HUES6 (cell line): ENCODE measurements at regions not wholly inside any gene's neighbourhood (a gene's known extent, or its start where the extent isn't known, plus 50 kb on each side); places are given as distances from the start of the nearest gene placed in this dataset.

Experiments
- H3K27ac ChIP-seq: 2 replicates; pipeline ENCODE4 v1.7.0; 2013; ENCODE audit warnings: low read depth, mild to moderate bottlenecking, low read length, inconsistent platforms
- H3K27me3 ChIP-seq: 2 replicates; pipeline ENCODE4 v1.6.1; 2013; ENCODE audit warnings: low read length; ENCODE audit not compliant: control insufficient read depth, insufficient read depth
- H3K36me3 ChIP-seq: 2 replicates; pipeline ENCODE4 v1.6.1; 2013; ENCODE audit warnings: low read length; ENCODE audit not compliant: control insufficient read depth, insufficient read depth
- H3K4me1 ChIP-seq: 2 replicates; pipeline ENCODE4 v1.6.1; 2013; ENCODE audit warnings: low read length; ENCODE audit not compliant: control insufficient read depth, insufficient read depth
- H3K4me3 ChIP-seq: 2 replicates; pipeline ENCODE4 v1.5.1; 2013; ENCODE audit warnings: low read depth, low read length
- H3K9ac ChIP-seq: one replicate; pipeline ENCODE4 v1.6.1; 2013; ENCODE audit warnings: mild to moderate bottlenecking, low read length
- H3K9me3 ChIP-seq: 2 replicates; pipeline ENCODE4 v1.6.1; 2013; ENCODE audit warnings: low read depth, low read length; ENCODE audit not compliant: control insufficient read depth, insufficient read depth

- H3K27me3 ChIP-seq, result no peaks in the 10 kb centered on the region
- H3K9me3 ChIP-seq, result no peaks in the 10 kb centered on the region
- H3K9ac ChIP-seq, result no peak overlapping the region
- no peaks in the 10 kb centered on the region for H3K36me3 ChIP-seq
- no peak overlapping the region for H3K27ac ChIP-seq
- no peaks in the 10 kb centered on the region for H3K4me1 ChIP-seq
- no peak overlapping the region for H3K4me3 ChIP-seq
Observed at GRCh38 chr10:9227679-9228365, 1173.3 kb downstream of the GATA3 start.

- Histone ChIP-seq H3K27ac (no peak overlapping the region), H3K27me3 (no peaks in the 10 kb centered on the region), H3K36me3 (no peaks in the 10 kb centered on the region), H3K9ac (no peak overlapping the region), H3K9me3 (no peaks in the 10 kb centered on the region), H3K4me3 (no peak overlapping the region), H3K4me1 (no peaks in the 10 kb centered on the region)
Observed at GRCh38 chr10:9228771-9229170, 1174.3 kb downstream of the GATA3 start.

- no peaks in the 10 kb centered on the region for H3K27me3 ChIP-seq
- H3K4me1 ChIP-seq, result no peaks in the 10 kb centered on the region
- no peaks in the 10 kb centered on the region for H3K36me3 ChIP-seq
- no peak overlapping the region for H3K27ac ChIP-seq
- H3K9ac ChIP-seq, result no peak overlapping the region
- no peak overlapping the region for H3K4me3 ChIP-seq
- no peaks in the 10 kb centered on the region for H3K9me3 ChIP-seq
Observed at GRCh38 chr10:9229702-9230244, 1175.3 kb downstream of the GATA3 start.

GRCh38 chr10:9230625-9231024 is 1176.1 kb downstream of the GATA3 start:
- no peaks in the 10 kb centered on the region for H3K36me3 ChIP-seq
- H3K27me3 ChIP-seq, result no peaks in the 10 kb centered on the region
- no peak overlapping the region for H3K27ac ChIP-seq
- no peak overlapping the region for H3K4me3 ChIP-seq
- H3K9me3 ChIP-seq, result no peaks in the 10 kb centered on the region
- no peaks in the 10 kb centered on the region for H3K4me1 ChIP-seq
- H3K9ac ChIP-seq, result no peak overlapping the region

- Histone ChIP-seq H3K4me3 (no peak overlapping the region), H3K4me1 (no peaks in the 10 kb centered on the region), H3K9ac (no peak overlapping the region), H3K27me3 (no peaks in the 10 kb centered on the region), H3K9me3 (no peaks in the 10 kb centered on the region), H3K36me3 (no peaks in the 10 kb centered on the region), H3K27ac (no peak overlapping the region)
Observed at GRCh38 chr10:9234191-9234590, 1179.7 kb downstream of the GATA3 start.

- Histone ChIP-seq H3K36me3 (no peaks in the 10 kb centered on the region), H3K4me3 (no peak overlapping the region), H3K27ac (no peak overlapping the region), H3K9ac (no peak overlapping the region), H3K9me3 (no peaks in the 10 kb centered on the region), H3K27me3 (no peaks in the 10 kb centered on the region), H3K4me1 (no peaks in the 10 kb centered on the region)
Observed at GRCh38 chr10:9238041-9238440, 1183.6 kb downstream of the GATA3 start.

GRCh38 chr10:9239298-9239697 is 1184.8 kb downstream of the GATA3 start:
- Histone ChIP-seq H3K9me3 (no peaks in the 10 kb centered on the region), H3K9ac (no peak overlapping the region), H3K4me1 (peaks cover 6% of the 10 kb centered on the region; the same call in 1 of the 2 replicates), H3K27ac (no peak overlapping the region), H3K4me3 (no peak overlapping the region), H3K36me3 (no peaks in the 10 kb centered on the region), H3K27me3 (no peaks in the 10 kb centered on the region)

- Histone ChIP-seq H3K9me3 (no peaks in the 10 kb centered on the region), H3K4me1 (peaks cover 6% of the 10 kb centered on the region; the same call in 1 of the 2 replicates), H3K27ac (no peak overlapping the region), H3K27me3 (no peaks in the 10 kb centered on the region), H3K4me3 (no peak overlapping the region), H3K9ac (no peak overlapping the region), H3K36me3 (no peaks in the 10 kb centered on the region)
Observed at GRCh38 chr10:9243941-9244411, 1189.5 kb downstream of the GATA3 start.

GRCh38 chr10:9244864-9245263 is 1190.4 kb downstream of the GATA3 start:
- Histone ChIP-seq H3K27ac (no peak overlapping the region), H3K4me3 (no peak overlapping the region), H3K4me1 (peaks cover 6% of the 10 kb centered on the region; the same call in 1 of the 2 replicates), H3K9me3 (no peaks in the 10 kb centered on the region), H3K27me3 (no peaks in the 10 kb centered on the region), H3K9ac (no peak overlapping the region), H3K36me3 (no peaks in the 10 kb centered on the region)

GRCh38 chr10:9253121-9253520 is 1198.6 kb downstream of the GATA3 start:
- Histone ChIP-seq H3K9me3 (no peaks in the 10 kb centered on the region), H3K9ac (no peak overlapping the region), H3K27ac (no peak overlapping the region), H3K4me3 (no peak overlapping the region), H3K27me3 (no peaks in the 10 kb centered on the region), H3K36me3 (no peaks in the 10 kb centered on the region), H3K4me1 (no peaks in the 10 kb centered on the region)

- no peak overlapping the region for H3K9ac ChIP-seq
- no peaks in the 10 kb centered on the region for H3K36me3 ChIP-seq
- H3K9me3 ChIP-seq, result no peaks in the 10 kb centered on the region
- H3K27ac ChIP-seq, result no peak overlapping the region
- no peaks in the 10 kb centered on the region for H3K4me1 ChIP-seq
- no peak overlapping the region for H3K4me3 ChIP-seq
- no peaks in the 10 kb centered on the region for H3K27me3 ChIP-seq
Observed at GRCh38 chr10:9254353-9254752, 1199.9 kb downstream of the GATA3 start.
